Fibroblast of lung (primary cell): ENCODE measurements at regions not wholly inside any gene's neighbourhood (a gene's known extent, or its start where the extent isn't known, plus 50 kb on each side); places are given as distances from the start of the nearest gene placed in this dataset.

Experiments
- EZH2 ChIP-seq: IDR thresholded peaks from 2 replicates; pipeline ENCODE4 v1.5.1; 2012; ENCODE audit warnings: low read length, control low read depth, mild to moderate bottlenecking; ENCODE audit errors: missing control alignments
- TF ChIP-seq, protein P1 (sequence below), 2 donors: IDR thresholded peaks in 1 of 2; conservative IDR thresholded peaks in 1 of 2; 1 replicate in 1 of 2; 2 replicates in 1 of 2; pipeline ENCODE4 v1.5.1; 2011 to 2012; ENCODE audit warnings: low read length in 2 of 2, control low read depth in 1 of 2, inconsistent platforms in 1 of 2, low read depth in 1 of 2, mild to moderate bottlenecking in 1 of 2

DNA sequence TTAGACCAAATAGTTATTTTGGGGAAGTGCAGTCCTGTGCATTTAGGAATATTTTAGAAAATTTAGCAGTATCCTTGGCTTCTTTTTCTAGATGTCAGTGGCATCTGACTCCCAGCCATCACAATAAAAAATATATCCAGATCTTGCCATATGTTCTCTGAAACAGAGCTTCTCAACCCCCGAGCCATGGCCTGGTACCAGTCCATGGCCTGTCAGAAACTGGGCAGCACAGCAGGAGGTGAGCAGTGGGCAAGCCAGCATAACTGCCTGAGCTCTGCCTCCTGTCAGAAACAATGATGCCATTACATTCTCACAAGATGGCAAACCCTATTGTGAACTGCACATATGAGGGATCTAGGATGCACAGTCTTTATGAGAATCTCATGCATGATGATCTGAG lies 480.0 kb downstream of the LRRIQ3 start:
- no peak for TF ChIP-seq EZH2
- TF ChIP-seq, protein P1, sequence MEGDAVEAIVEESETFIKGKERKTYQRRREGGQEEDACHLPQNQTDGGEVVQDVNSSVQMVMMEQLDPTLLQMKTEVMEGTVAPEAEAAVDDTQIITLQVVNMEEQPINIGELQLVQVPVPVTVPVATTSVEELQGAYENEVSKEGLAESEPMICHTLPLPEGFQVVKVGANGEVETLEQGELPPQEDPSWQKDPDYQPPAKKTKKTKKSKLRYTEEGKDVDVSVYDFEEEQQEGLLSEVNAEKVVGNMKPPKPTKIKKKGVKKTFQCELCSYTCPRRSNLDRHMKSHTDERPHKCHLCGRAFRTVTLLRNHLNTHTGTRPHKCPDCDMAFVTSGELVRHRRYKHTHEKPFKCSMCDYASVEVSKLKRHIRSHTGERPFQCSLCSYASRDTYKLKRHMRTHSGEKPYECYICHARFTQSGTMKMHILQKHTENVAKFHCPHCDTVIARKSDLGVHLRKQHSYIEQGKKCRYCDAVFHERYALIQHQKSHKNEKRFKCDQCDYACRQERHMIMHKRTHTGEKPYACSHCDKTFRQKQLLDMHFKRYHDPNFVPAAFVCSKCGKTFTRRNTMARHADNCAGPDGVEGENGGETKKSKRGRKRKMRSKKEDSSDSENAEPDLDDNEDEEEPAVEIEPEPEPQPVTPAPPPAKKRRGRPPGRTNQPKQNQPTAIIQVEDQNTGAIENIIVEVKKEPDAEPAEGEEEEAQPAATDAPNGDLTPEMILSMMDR (conservative IDR thresholded peaks at IDR 0.05 in 1 of 2, IDR thresholded peaks at IDR 0.05 in 1 of 2; ENCODE audit: low read depth in 1 of 2, low read length in 2 of 2) = no peak
